Upper lobe of left lung (tissue), 4 donors: ENCODE measurements at regions not wholly inside any gene's neighbourhood (a gene's known extent, or its start where the extent isn't known, plus 50 kb on each side); places are given as distances from the start of the nearest gene placed in this dataset.

Source experiments
- EP300 ChIP-seq, 4 donors: sonication (generic); formaldehyde crosslinking; IDR thresholded peaks; one replicate each; pipeline ENCODE4 v1.5.1; 2017; ENCODE audit warnings: antibody characterized with exemption in 4 of 4, control low read depth in 2 of 4
- POLR2A ChIP-seq, 4 donors: fragments of 450-650 bp; IDR thresholded peaks; one replicate each; pipeline ENCODE4 v1.5.1; 2016 to 2017; ENCODE audit warnings: antibody characterized with exemption in 4 of 4, mild to moderate bottlenecking in 2 of 4
- TF ChIP-seq, protein P1 (sequence below), 6 experiments: fragments of 450-650 bp in 4 of 6; fragments of 200-600 bp in 2 of 6; sonication (generic) in 2 of 6; IDR thresholded peaks; one replicate each; pipeline ENCODE4 v1.5.1; 2016 to 2019; ENCODE audit warnings: antibody characterized with exemption in 6 of 6

DNA sequence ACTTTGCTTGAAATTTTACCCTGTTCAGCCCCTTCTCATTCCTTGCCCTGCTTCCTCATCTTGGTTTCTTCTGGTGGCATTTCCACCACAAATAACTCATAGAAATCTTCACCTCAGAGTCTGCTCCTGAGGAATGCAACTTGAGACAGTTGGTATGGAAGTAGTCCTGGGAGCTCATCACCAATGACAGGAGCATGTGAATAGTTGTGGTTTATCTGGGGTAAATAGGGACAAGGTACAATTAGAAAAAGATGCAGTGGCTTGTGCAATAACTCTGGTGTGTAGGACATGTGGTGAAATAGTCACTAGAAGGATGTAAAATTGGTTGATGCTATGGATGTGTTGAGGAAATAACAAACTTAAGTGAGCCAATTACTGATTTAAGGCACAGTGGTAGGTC, 72.7 kb upstream of the CHRNA7 start:
- TF ChIP-seq, protein P1, sequence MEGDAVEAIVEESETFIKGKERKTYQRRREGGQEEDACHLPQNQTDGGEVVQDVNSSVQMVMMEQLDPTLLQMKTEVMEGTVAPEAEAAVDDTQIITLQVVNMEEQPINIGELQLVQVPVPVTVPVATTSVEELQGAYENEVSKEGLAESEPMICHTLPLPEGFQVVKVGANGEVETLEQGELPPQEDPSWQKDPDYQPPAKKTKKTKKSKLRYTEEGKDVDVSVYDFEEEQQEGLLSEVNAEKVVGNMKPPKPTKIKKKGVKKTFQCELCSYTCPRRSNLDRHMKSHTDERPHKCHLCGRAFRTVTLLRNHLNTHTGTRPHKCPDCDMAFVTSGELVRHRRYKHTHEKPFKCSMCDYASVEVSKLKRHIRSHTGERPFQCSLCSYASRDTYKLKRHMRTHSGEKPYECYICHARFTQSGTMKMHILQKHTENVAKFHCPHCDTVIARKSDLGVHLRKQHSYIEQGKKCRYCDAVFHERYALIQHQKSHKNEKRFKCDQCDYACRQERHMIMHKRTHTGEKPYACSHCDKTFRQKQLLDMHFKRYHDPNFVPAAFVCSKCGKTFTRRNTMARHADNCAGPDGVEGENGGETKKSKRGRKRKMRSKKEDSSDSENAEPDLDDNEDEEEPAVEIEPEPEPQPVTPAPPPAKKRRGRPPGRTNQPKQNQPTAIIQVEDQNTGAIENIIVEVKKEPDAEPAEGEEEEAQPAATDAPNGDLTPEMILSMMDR (IDR thresholded peaks at IDR 0.05), result no peak
- no peak for TF ChIP-seq POLR2A (IDR thresholded peaks at IDR 0.05)
- no peak for TF ChIP-seq EP300 (IDR thresholded peaks at IDR 0.05)
